AG09309 (cell line): ENCODE measurements at regions not wholly inside any gene's neighbourhood (a gene's known extent, or its start where the extent isn't known, plus 50 kb on each side); places are given as distances from the start of the nearest gene placed in this dataset.
A peak's percentile ranks its signal among the peaks of the same experiment; 100 is the strongest.
"Not testable (repeated sequence)": the region's sequence is repeated elsewhere in the genome, so short reads cannot be mapped to it uniquely, and the experiment has no call there.

Experiments
- DNase-seq: peaks from one replicate; pipeline ENCODE4 v3.0.0-alpha.2; 2010; ENCODE audit warnings: low read depth
- H3K4me3 ChIP-seq: 2 replicates; pipeline ENCODE4 v1.5.1; 2011; ENCODE audit warnings: mild to moderate bottlenecking, low read depth, low read length, moderate library complexity; ENCODE audit not compliant: control insufficient read depth
- CTCF ChIP-seq: IDR thresholded peaks from 2 replicates; pipeline ENCODE4 v1.5.1; 2011; ENCODE audit warnings: mild to moderate bottlenecking, low read depth, low read length, inconsistent platforms; ENCODE audit not compliant: insufficient read depth, control insufficient read depth; ENCODE audit errors: missing control alignments

- TF ChIP-seq CTCF, result no peak
- DNase-seq, result no peak
- H3K4me3 ChIP-seq, result no peak overlapping the region
These were observed 68.0 kb upstream of the ZNF157 start for GRCh38 chrX:47302396-47302795.

GRCh38 chrX:47306471-47307023, 63.8 kb upstream of the ZNF157 start:
- not testable (repeated sequence) for DNase-seq, H3K4me3 ChIP-seq

GRCh38 chrX:47311932-47312774, 58.2 kb upstream of the ZNF157 start:
- H3K4me3 ChIP-seq, result no peak overlapping the region
- TF ChIP-seq CTCF, result peak; percentile 71
- DNase-seq, result peak; percentile 32

- TF ChIP-seq CTCF, result no peak
- no peak overlapping the region for H3K4me3 ChIP-seq
- DNase-seq, result no peak
These were observed 57.3 kb upstream of the ZNF157 start for GRCh38 chrX:47313056-47313455.

- H3K4me3 ChIP-seq, result no peak overlapping the region
- TF ChIP-seq CTCF, result no peak
- DNase-seq, result no peak
These were observed 53.9 kb upstream of the ZNF157 start for GRCh38 chrX:47316276-47317025.
